ENCODE measurements at regions not wholly inside any gene's neighbourhood (a gene's known extent, or its start where the extent isn't known, plus 50 kb on each side); places are given as distances from the start of the nearest gene placed in this dataset.
"Not testable (repeated sequence)": the region's sequence is repeated elsewhere in the genome, so short reads cannot be mapped to it uniquely, and the experiment has no call there.

DNA sequence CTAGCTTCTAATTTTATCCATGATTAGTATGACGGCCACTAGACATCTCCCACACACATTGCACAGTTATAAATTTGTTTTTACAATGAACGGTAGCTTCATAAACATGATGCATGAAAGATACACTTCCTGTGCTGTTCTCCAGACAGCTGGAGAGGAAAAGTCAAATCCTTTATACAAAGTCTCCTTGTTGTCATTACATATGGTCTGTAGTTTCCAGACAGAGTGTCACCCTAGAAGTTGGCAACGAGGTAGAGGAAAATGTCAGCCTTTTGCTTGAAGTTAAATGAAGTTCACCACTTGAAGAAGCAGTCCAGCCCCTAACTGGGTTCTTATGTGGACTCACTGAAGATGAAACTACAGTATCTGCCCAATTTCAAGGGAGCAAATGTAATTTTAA lies 253.0 kb upstream of the P2RY1 start:
- no peak for DNase-seq (ENCODE audit: low read depth in 2 of 2)

DNA sequence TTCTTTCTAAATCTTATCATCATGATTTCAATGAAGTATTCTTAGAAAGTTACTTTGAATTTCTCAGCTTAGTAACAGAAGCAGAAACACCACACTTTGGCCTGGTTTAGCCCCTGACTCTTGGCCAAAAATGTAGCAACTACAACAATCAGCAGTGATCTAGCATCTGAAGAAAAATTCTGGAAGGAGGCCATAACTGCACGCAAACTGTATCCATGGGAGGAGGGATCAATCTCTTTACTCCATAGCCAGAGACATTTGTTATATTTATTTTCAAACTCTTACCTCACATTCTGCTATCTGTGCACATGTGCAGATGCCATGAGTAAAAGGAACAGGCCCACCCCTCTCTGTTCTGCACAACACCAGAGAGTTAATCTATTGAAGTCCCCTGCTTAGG lies 251.0 kb upstream of the P2RY1 start:
- peak in 1 of 2 experiments; percentile 16 for DNase-seq (ENCODE audit: low read depth in 2 of 2)

DNA sequence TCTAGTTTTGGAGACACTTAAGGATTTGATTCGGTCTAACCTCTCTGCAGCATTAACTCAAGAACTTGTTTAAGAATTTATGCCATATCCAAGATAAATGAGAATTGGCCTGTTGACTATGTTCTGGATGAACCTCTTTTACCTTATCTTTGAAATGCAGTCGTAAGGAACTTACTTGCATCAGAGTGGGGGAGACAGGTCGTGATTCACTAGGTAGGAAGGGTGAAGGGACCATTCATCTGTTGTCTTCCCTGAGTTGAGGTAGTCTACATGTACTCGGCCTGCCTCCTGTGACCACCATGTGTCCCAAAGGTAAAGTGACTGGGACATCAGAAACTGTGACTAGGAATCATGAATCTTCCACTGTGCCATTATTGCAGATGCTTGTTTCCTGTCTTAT lies 248.0 kb upstream of the P2RY1 start:
- DNase-seq (ENCODE audit: low read depth in 2 of 2) = no peak

DNA sequence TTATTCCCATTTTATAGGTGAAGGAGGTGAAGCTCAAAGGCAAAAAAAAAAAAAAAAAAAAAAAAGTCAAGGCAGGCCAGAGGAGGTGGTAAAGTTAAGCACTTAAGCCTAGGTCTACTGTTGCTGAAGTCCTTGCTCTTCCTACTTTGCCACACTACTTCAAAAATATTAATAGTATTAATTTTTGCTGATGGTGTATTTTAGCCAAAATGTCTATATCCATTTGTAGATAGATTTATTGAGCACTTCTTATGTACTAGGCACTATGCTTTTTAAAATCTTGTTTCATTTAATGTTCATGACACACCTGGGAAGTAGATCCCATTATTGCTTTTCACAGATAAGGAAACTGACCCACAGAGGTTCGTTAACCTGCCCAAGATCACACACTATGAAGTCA lies 247.1 kb upstream of the P2RY1 start:
- DNase-seq (ENCODE audit: low read depth in 2 of 2) = no peak

DNA sequence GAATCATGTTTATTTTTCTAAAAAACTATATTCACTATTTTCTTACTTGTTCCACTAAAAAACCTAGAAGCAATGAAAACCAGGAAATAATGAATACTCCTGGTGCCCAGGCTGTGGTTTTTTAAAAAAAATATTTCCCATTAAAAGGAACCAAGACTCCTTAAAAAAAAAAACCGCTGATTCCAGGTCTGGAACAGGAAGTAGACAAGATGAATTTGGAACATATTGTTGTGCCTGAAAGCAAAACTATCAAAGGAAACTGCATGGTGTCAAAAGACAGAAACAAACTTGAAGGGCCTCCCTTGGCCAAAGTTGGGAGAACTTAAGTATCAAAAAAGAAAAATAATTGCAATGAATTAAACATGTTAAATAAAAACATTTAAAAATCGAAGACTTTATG lies 245.3 kb upstream of the P2RY1 start:
- no peak for DNase-seq (ENCODE audit: low read depth in 2 of 2)

DNA sequence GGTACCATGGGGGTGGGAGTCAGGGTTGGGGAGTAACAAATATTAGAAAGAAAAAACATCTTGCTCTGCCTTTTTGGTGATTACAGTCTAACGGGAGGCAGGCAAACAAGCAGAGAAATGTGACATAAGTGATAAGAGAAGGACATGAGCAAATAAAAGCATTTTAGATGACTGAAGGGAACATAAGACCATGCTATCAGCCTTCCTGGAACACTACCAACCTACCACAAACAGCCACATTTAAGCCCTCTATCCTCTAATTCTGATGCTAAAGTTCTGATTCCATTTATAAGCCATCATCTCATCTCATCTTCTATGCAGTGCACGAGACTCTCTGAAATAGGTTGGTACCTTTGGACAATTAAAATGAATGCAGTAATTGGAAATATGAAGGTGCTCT lies 243.4 kb upstream of the P2RY1 start:
- no peak for DNase-seq (ENCODE audit: low read depth in 2 of 2)

DNA sequence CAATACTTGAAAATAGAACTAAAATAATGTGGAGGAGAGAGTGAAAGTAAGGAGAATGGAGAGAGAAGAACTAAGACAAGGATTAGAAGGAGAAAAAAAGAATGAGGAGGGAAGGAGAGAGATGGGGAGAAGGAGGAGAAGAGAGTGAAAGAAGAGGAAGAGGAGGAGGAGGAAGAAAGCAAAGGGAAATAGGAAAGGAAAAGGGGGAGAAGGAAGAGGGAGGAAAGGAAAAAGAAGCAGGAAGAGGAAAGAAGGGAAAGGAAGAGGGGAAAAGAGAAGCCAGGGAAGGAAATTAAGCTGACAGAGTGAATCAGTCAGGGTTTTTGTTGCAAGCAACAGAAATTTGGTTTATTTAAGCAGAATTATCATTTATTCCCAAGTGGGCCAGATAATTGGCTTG lies 241.7 kb upstream of the P2RY1 start:
- DNase-seq (ENCODE audit: low read depth in 2 of 2) = no peak

DNA sequence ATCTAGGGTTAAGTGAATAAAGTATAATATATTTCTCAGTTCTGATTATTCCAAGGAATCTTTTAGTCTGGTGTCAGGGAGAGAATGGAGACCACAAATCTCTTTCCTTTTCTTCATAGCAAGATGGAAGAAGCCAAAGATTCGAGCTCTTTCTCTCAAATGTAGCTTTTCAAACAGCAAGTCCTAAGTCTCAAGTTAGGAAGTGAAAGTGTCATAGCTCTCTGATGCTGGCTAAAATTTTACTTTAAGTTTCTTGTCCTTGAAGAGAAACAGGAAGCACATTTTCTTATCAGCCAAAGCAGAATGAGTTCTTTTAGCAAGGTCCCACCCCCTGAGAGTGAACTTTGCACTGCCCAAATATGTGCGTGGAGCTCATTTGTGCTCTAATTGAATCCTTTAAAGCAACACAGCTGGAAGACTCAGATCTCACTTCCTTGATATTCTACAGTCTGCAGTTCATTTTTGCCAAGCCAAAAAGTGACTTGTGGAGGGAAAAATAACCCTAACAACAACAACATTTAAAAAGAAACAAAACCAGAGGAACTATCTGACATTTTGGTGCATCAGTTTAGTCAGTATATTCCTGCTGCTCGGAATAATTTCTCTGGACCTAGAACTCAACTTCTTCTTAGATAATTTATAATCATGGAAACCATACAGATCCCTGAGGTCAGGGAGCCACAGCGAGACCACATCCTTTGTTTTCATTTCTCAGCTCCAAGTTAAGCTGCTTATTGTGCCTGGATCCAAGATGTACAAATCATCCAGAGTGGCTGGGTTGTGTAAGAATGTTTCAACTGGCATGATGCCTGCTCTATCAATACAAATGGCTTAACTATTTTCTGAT lies 238.7 kb upstream of the P2RY1 start:
- DNase-seq (ENCODE audit: low read depth in 2 of 2) = peak; percentile 79 to 81

DNA sequence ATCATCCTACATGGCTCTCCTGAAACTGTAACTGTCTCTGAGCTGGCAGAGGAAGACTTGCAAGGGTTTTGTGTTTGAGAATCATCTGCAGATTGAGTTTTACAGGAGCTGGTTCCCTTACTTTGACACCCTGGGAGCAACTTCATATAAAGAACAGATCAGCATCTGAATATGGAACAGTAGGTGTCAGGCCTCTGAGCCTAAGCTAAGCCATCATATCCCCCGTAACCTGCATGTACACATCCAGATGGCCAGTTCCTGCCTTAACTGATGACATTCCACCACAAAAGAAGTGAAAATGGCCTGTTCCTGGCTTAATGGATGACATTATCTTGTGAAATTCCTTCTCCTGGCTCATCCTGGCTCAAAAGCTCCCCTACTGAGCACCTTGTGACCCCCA lies 238.1 kb upstream of the P2RY1 start:
- not testable (repeated sequence) for DNase-seq (ENCODE audit: low read depth in 2 of 2)

DNA sequence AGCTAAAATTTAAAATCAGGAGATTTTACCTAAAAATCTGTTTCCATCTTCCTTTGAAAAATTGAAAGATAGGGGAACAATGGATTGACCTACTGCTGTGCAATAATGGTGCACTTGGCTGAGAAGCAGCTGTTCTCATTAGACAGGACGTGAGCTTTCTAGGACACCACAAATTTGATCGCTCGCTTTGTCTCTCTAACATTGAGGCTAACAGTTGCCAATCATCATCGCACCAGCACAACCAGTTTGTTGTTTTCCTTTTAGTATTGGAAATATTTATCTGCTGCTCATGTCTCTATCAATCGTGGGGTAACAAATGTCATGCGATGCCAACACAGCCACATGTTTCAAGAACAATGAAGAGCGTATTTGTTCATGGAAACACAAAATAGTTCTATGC lies 228.8 kb upstream of the P2RY1 start:
- no peak for DNase-seq (ENCODE audit: low read depth in 2 of 2)

DNA sequence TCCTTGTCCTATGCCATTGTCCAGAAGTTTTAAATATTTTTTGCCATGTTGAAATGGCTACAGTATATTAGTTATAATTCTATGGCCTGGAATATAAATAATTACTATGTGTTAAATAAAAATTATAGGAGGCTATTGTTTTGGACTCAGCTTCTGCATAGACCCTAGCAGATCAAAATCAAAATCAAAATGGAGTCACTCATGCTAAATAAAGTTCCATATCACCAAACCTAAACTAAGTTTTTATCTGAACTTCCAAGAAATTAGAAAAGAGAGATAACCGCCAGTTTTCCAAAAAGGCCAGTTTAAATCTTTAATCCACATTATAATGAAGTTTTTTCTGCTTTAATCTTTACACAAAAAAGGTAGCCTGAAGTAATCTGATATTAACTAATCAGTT lies 227.8 kb upstream of the P2RY1 start:
- no peak for DNase-seq (ENCODE audit: low read depth in 2 of 2)

DNA sequence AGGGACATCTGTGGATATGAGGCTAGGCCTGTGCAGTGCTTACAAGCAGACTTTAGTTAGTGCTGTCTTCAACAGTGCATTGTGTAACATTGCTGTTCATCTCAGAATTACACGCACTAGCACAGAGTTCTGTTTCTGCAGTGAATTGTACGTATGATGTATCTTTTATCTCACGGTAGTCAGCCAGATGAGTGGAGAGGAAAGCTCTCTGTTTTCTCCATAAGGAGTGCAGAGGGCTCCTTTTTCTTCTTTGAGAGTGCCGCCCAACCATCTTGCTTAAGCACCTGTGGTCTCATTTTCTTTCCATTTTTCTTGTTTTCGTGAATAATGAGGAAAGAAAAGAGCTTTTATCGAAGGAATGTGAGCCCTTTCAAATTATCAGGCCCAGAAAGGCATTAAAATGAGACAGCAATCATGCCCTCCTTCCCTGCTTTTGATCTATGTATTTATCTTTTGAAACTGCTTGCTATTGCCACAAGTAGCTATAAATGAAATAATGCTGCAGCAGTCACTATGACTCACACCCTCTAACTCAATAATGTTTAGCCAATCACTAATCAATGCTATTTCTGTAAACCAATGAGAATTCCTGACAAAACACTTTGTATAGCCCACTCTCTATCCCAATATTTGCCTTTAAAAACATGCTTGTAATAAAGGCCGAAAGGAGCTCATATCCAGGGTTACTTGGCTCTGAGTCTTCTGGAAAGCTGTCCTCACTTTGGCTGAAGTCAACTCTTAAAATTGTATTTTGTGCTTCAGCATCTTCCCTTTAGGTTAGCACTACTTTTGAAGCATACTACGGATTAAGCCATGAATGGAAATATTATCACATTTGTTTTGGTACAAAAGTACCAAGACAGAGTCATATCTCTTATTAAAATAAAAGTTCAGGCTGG lies 226.0 kb upstream of the P2RY1 start:
- no peak for DNase-seq (ENCODE audit: low read depth in 2 of 2)

DNA sequence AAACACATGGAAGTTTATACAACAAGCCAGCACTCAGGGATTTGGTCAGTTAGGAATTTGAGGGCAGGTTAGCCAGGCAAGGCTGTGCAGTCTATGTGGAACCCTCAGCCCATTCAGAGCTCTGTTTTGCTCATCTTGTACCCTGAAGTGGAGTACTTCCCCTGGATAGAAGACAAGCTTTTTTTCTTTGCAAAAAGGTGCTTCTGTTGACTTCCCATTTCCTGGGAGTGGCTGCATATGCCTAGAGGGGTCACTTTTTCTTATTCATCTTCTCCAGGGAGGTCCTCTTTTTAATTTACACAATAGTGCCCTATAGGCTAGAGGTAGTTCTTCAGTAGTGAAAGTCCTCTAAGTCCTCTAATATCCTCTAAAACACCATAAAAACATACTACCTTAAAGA lies 225.0 kb upstream of the P2RY1 start:
- DNase-seq (ENCODE audit: low read depth in 2 of 2) = no peak

DNA sequence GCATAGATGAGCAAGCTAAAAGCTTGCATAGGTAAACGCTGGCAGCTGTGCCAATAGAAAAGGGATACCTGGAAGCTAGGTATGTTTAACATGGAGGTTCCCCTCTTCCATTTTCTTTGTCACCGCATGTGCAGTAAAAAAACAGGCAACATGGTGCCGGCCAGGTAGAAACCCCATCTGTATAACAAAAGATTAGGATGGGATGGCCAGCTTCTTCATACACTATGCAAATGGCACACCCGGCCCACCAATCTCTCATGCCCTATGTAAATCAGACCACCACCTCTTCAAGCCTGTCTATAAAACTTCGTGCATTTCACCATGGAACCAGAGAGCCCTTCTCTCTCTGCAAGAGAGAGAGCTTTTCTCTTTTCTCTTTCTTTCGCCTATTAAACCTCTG lies 224.3 kb upstream of the P2RY1 start:
- no peak for DNase-seq (ENCODE audit: low read depth in 2 of 2)

DNA sequence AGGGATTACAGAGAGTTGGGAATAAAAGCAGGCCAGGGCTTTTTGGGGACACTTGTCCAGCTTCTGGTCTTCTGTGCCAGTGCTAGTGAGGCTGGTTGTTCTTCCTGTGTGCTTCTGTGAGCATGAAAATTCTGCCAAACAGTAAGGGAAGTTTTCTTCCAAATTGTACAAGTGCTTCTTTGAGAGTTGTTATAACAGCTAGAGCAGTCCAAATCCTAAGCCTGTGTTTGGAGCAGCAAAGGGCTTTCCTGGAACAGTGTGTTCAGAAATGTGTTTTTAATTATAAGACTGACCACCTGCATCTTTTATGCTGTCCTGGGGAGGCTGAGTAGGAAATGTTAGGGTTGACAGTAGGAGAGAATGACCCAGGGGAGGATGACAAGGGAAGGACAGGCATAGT lies 223.0 kb upstream of the P2RY1 start:
- DNase-seq (ENCODE audit: low read depth in 2 of 2) = no peak

DNA sequence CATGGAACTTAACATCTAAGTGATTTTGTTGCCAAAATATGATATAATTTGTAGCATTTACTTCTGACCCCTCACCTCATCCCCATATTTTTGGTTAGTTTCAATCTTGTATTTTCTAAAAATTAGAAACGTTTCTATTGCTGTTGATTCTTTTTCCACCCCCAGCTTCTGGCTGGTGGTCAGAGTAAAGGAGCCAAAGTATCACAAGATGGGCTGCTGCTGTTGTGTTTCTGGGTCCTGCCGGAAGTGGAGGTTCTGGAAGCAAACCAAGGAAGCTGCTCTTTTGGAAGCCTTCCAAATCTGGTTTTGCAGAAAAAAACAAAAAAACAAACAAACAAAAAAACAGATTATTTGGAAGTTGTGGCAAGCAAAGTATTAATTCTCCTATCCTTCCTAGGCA lies 221.1 kb upstream of the P2RY1 start:
- no peak for DNase-seq (ENCODE audit: low read depth in 2 of 2)

DNA sequence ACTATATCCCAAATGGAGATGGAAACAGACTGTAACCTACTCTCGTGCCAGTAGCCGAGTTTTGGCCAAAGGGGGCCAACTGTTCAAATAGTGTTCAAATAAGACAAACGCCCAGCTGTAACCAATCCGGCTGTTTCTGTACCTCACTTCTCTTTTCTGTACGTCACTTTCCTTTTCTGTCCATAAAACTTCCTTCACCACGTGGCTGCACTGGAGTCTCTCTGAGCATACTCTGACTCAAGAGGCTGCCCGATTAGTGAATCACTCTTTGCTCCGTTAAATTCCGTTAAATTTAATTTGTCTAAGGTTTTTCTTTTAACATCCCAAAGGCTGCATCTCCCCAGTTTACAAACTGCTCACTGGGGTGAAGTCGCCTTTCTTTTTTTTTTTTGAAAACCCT lies 219.2 kb upstream of the P2RY1 start:
- DNase-seq (ENCODE audit: low read depth in 2 of 2) = no peak

DNA sequence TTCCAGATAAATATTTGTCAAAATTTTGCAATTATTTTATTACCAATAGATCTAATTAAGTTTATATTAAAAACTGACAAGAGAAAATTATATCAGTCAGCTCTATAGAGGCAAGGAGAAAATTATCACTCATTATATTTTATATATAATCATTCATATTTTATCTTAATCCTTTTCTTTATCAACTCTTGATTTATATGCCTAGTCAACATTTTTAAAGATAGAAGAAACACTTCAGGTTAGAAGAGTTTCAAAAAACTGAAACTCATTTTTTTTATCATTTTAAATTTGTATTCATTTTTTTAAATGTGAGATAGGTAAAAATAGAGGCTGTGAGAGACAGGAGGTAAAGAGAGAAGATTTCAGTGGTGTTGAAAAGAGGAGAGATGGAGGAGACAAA lies 217.3 kb upstream of the P2RY1 start:
- no peak for DNase-seq (ENCODE audit: low read depth in 2 of 2)

DNA sequence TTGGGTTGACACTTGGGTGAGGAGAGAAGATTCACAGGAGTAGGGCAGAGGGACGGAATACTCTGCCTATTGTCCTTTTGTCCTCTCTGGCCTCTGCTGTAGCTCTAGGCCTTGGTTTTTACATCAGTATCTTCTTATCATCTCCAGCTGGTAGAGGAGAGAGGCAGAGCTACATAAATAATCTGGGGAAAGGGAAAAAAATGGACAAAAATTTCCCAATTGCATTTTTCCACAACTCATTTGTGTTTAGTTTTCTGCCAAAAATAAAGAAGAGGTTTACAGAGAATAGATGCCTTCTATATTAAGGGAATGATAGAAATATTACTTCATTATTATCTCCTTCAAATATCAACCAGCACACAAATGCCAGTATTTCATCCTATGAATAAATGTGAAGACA lies 216.4 kb upstream of the P2RY1 start:
- DNase-seq (ENCODE audit: low read depth in 2 of 2) = no peak

DNA sequence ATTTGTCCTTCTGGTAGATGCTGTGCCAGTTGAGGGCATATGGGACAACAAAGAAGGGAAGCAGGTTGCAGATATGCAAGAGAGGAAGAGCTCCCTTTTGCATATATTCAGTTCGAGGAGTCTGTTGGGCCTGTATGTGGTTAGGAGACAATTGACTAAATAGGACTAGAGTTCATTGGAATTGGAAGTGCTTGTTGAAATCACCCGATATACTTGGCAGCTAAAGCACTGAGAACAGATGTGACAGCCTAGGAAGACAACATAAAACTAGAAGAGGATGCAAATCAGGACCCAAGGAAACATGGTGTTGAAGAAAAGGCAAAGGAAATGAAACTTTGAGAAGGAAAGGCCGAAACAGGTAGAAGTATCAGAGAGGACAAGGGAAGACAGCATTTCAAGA lies 215.2 kb upstream of the P2RY1 start:
- no peak for DNase-seq (ENCODE audit: low read depth in 2 of 2)

DNA sequence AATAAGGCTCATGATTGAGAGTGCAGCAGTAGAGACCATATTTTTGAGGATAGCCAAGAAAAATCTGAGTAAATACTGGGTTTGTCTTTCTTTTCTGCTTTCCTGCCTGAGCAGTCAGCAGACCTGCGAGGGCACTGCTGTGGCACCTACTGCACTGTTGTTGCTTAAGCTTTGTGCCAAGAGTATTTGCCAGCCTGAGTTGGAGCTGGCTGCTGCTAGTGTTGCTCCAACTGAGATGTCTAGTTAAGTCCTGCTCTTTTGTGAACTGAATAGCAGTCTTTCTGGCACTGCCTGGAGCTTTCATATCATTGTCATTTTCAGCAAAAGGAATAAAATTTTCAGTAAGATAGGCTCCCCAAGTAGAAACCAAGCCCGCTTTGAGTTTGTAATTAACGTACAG lies 214.5 kb upstream of the P2RY1 start:
- no peak for DNase-seq (ENCODE audit: low read depth in 2 of 2)

DNA sequence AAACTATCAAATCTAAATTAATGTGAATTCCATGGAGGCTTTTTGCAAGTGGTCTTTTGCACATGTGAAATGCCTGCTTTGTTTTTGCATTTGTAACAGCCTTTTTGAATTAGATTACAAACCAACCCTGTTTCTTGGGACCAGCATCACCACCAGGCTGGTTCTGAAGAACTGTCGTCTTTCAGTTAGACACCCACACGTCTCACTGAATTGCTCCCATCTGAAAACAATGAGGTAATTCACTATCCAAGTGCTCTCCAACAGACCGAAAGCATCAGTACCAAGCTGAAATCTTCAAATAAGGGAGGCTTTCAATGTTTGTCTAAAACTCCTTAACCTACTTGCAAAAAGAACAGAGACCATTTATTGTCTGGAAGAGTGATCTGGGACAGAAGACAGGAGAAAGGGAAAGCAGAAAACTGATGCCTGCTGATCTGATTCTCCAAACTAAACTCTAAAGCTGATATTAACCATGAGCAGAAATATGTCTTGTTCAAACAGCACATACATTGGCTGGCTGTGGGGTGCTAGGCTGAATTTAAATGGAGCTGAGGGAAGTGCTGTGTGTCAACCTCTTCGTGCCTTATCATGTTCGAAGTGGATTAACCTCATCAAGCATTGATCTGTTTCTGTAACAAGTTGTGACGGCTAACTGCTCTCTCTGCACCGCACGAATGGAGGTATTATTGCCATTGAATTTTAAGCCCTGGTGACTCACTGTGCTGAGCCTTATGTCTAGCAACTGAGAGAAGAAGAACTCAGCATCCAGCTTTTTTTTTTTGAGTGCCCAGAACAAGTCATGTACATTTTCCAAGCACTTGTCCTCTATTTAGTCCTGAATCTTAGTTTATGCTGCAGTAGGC lies 213.7 kb upstream of the P2RY1 start:
- no peak for DNase-seq (ENCODE audit: low read depth in 2 of 2)
